ENCODE measurements at regions not wholly inside any gene's neighbourhood (a gene's known extent, or its start where the extent isn't known, plus 50 kb on each side); places are given as distances from the start of the nearest gene placed in this dataset.

DNA sequence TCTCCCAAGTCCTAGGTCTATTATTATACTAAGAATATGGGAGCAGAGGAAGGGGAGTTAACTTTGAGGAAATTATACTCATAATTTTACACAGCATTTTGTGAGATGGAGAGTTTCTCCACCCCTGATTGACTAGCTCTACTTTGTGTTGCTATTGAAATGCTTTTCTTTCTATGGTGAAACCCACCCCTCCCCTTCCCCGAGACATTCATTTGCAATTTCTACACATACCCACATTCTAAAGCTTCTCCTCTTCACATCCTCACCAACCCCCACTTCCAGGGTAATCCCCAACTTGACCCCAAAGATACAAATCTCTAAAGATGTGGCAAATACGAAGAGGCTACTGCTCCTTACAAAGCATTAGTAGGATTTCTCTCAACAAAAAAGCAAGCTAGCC lies 992.2 kb downstream of the BCL11A start:
- Histone ChIP-seq H3K4me3 (ENCODE audit: extremely low read depth in 1 of 4, insufficient read depth in 2 of 4, low read depth in 3 of 4, low read length in 4 of 4) (peak overlapping the region in 1 of 4 experiments; percentile 3; a peak in 1 of 8 replicates), H4K5ac (ENCODE audit: insufficient read length, low read depth, low read length) (no peak overlapping the region), H3K9ac (replicated peaks in 1 of 4; ENCODE audit: extremely low read depth in 1 of 4, low read depth in 3 of 4, low read length in 3 of 4) (no peak overlapping the region), H3K27me3 (replicated peaks in 1 of 4; ENCODE audit: control insufficient read depth in 3 of 4, extremely low read depth in 1 of 4, insufficient read depth in 3 of 4, low read length in 3 of 4) (no peaks in the 10 kb centered on the region), H2AFZ (ENCODE audit: low read length) (peak overlapping the region; percentile 84), H3K14ac (ENCODE audit: insufficient read length) (no peak overlapping the region), H2AK5ac (ENCODE audit: low read depth, low read length) (no peak overlapping the region), H3K79me1 (ENCODE audit: low read depth, low read length) (no peaks in the 10 kb centered on the region), H4K91ac (replicated peaks; ENCODE audit: insufficient read length, low read length) (no peak overlapping the region), H3K9me3 (ENCODE audit: insufficient read depth in 2 of 2, low read depth in 1 of 2, low read length in 1 of 2) (no peaks in the 10 kb centered on the region), H3K36me3 (ENCODE audit: control insufficient read depth in 2 of 4, insufficient read depth in 4 of 4, low read length in 3 of 4) (no peaks in the 10 kb centered on the region), H3K23ac (ENCODE audit: insufficient read length) (no peak overlapping the region), H4K8ac (ENCODE audit: extremely low read depth, insufficient read depth, low read length) (no peak overlapping the region), H3K23me2 (ENCODE audit: low read depth, low read length) (no peaks in the 10 kb centered on the region), H3K4me2 (ENCODE audit: insufficient read depth in 1 of 2, low read depth in 2 of 2, low read length in 2 of 2) (0 out of 4 replicates have a peak overlapping the region, but pooled peaks of 1 of the 2 experiments have one; percentile 22), H3K27ac (ENCODE audit: low read depth, low read length) (no peak overlapping the region), H4K20me1 (replicated peaks in 1 of 2; ENCODE audit: control insufficient read depth in 1 of 2, insufficient read depth in 2 of 2, low read length in 2 of 2) (no peaks in the 10 kb centered on the region), H3K4me1 (replicated peaks in 1 of 4; ENCODE audit: control insufficient read depth in 3 of 4, insufficient read depth in 4 of 4, low read length in 3 of 4) (peaks cover 0 to 6% (median 1%) of the 10 kb centered on the region in 4 experiments; a peak in 1 of 7 replicates), H2BK20ac (ENCODE audit: low read length) (no peak overlapping the region), H2BK15ac (ENCODE audit: low read length) (no peak overlapping the region), H2BK12ac (ENCODE audit: low read depth, low read length) (no peak overlapping the region), H2BK5ac (ENCODE audit: low read depth, low read length) (no peak overlapping the region), H3K4ac (replicated peaks; ENCODE audit: insufficient read length, low read depth, low read length) (no peak overlapping the region), H3K56ac (replicated peaks; ENCODE audit: insufficient read length, low read depth, low read length) (no peak overlapping the region), H3K79me2 (ENCODE audit: control insufficient read depth in 1 of 2, insufficient read depth in 2 of 2, low read length in 2 of 2) (no peaks in the 10 kb centered on the region), H2BK120ac (replicated peaks; ENCODE audit: low read depth, low read length) (no peak overlapping the region), H3K18ac (ENCODE audit: extremely low read depth, low read length) (no peak overlapping the region)
- FAIRE-seq, result no peak
- 45% methylated on average over 2 of the region's 2 CpGs; no CpG with 5 or more reads in 1 of the 2 experiments for WGBS, 2 experiments (ENCODE audit: extremely low coverage in 1 of 2, insufficient coverage in 1 of 2, insufficient read length in 1 of 2, insufficient replicate concordance in 2 of 2, low coverage in 1 of 2, low lambda C conversion rate in 2 of 2, missing lambda C conversion rate in 1 of 2)
- no peak for TF ChIP-seq TAF1 (IDR thresholded peaks at IDR 0.05; ENCODE audit: low read depth, low read length)
- TF ChIP-seq CTBP2 (IDR thresholded peaks at IDR 0.05; ENCODE audit: borderline replicate concordance, insufficient read depth, insufficient read length, low read length), result no peak
- TF ChIP-seq EP300 (IDR thresholded peaks at IDR 0.05; ENCODE audit: borderline replicate concordance in 1 of 2, low read depth in 2 of 2, low read length in 2 of 2), result no peak
- no peak for TF ChIP-seq RFX5 (IDR thresholded peaks at IDR 0.05; ENCODE audit: borderline replicate concordance, low read depth, low read length)
- TF ChIP-seq BACH1 (IDR thresholded peaks at IDR 0.05; ENCODE audit: low read length), result no peak
- no peak for TF ChIP-seq CREB1 (IDR thresholded peaks at IDR 0.05)
- no peak for TF ChIP-seq MAFK (IDR thresholded peaks at IDR 0.05; ENCODE audit: low read depth, low read length)
- no peak for TF ChIP-seq BCL11A (IDR thresholded peaks at IDR 0.05; ENCODE audit: low read depth in 2 of 2, low read length in 2 of 2)
- TF ChIP-seq CBX5 (IDR thresholded peaks at IDR 0.05; ENCODE audit: low read depth, low read length), result no peak
- no peak for TF ChIP-seq SUZ12 (IDR thresholded peaks at IDR 0.05; ENCODE audit: low read length)
- no peak for TF ChIP-seq ZNF274 (IDR thresholded peaks at IDR 0.05; ENCODE audit: borderline replicate concordance, extremely low read depth, low read length)
- no peak for DNase-seq (ENCODE audit: low read depth in 1 of 2, low spot score in 2 of 2)
- CTCF ChIA-PET (ENCODE audit: partially characterized antibody), result interaction anchor here (0.9 to 1.3 kb wide), 3 partner anchors 9 to 24 kb away, joined by 3 read pairs; no protein-coding TSS in a partner anchor
- POLR2A ChIA-PET (ENCODE audit: partially characterized antibody), result no interaction called here
